Middle frontal gyrus (tissue), 1 donor: ENCODE measurements at regions not wholly inside any gene's neighbourhood (a gene's known extent, or its start where the extent isn't known, plus 50 kb on each side); places are given as distances from the start of the nearest gene placed in this dataset.

Experiments
- DNase-seq: peaks from one replicate; pipeline ENCODE4 v3.0.0-alpha.2; 2015; ENCODE audit warnings: low spot score; ENCODE audit errors: extremely low spot score

DNA sequence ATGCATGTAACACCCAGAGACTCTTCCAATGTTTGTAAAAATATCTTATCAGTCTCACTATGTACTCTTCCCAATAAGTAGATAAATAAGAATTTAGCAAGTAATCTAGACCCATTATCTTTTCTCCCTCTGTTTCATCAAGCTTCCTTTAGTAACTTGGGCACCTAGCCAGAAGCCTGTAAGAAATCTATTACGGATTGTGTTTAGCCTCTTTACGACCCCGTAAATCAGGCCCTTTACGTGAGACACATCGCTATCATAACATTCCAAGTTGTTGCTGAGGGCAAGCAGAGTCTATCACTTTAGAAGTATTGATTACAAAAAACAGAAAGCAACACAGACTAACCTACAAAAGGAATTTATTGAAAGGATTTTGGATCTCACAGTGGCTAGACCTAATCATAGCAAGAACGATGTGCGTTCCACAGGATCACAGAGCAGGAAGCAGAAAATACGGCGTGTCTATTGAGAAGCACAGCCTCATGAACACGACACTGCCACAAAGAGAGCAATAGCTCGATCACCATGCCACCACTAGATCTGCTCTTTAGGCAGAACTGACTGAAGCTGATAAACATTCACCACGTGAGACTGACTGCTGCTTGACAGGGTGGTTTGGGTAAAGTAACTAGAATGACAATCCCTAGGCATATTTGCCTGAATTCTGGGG lies 922.1 kb downstream of the AMY1C start:
- no peak for DNase-seq

- DNase-seq = no peak
Measured at GRCh38 chr1:104699433-104699832, 949.7 kb downstream of the AMY1C start.

GRCh38 chr1:104702731-104703130 lies 953.0 kb downstream of the AMY1C start:
- DNase-seq = no peak

DNA sequence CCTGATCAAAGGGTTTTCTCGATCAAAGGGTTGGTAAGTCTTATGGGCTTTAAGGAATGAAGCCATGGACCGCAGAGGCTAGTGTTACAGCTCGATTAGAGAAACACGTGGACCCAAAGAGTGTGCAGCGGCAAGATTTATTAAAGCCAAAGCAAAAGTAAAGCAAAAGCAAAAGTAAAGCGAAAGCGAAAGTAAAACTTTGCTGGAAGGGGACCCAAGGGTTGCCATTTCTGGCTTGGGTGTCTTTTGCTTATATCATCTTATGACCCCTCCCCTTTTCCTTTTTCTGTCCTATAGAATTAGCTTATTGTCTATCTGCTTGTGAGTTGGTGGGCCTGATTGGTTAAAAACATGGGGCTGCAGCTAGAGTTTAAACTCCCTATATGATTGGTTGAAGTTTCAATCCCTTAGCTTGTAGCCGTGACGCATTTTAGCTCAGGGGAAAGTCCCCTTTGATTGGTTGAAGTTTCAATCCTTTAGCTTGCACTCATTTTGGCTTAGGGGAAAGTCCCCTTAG lies 957.0 kb downstream of the AMY1C start:
- DNase-seq = no peak

- DNase-seq = no peak
Measured at GRCh38 chr1:104718752-104719151, 969.1 kb downstream of the AMY1C start.

- DNase-seq = no peak
Measured at GRCh38 chr1:104720741-104721140, 971.0 kb downstream of the AMY1C start.

GRCh38 chr1:104726917-104727316 lies 977.2 kb downstream of the AMY1C start:
- no peak for DNase-seq

DNA sequence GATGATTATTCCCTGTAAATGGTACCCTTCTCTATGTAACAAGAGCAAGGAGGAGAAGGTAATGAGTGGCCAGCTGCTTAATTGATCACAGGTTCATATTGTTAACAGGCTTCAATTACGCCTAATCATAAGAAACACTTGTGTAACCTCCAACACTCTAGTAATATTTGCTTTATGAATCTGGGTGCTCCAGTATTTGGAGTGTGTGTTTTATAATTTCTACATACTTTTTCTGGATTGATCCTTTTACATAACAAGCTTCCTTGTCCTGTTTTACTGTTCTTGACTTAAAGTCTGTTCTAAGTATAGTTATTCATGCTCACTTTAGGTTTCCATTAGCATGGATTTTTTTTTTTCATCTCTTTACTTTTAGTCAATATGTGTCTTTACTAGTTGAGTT lies 984.2 kb downstream of the AMY1C start:
- no peak for DNase-seq

- no peak for DNase-seq
Measured at GRCh38 chr1:104745875-104746274, 996.2 kb downstream of the AMY1C start.

DNA sequence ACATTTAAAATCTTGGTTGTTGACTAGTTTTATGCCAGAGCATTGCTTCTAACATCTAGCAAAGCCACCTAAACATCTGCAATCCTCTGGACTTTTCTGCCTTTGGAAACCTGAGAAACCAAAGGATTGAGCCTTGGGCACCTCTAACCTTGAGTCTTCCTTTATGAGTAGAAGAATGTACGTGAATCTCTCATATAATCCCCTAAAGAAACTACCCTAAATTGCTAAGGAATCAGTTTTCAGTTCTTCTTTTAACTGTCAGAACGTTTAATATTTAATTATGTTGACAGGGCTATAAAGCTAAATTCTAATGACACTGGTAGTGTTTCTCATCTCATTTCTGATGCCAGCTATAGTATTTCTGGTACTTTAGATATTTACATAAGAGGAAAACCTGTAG lies 997.3 kb downstream of the AMY1C start:
- DNase-seq = no peak

- DNase-seq = no peak
Measured at GRCh38 chr1:104760017-104760416, 1010.3 kb downstream of the AMY1C start.

GRCh38 chr1:104761961-104762570 lies 1012.4 kb downstream of the AMY1C start:
- DNase-seq = no peak

- DNase-seq = no peak
Measured at GRCh38 chr1:104765085-104765484, 1015.4 kb downstream of the AMY1C start.

DNA sequence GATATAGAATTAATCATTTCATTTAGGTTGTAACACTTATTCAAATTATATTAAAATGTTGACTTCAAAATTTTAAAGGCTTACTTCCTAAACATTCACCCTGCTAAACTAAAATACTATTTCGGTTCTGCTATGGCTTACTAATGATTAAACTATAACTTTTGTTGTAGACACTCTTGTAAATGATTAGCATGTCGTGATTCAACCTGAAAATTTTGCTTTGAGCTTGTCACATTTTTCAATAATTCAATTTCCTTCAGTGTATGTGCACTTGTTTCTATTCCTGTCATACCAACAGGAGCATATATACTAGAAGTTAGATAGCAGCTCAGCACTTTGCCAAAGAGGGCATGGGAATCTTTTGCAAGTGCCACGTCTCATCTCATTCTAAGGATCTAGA lies 1018.8 kb downstream of the AMY1C start:
- DNase-seq = no peak

DNA sequence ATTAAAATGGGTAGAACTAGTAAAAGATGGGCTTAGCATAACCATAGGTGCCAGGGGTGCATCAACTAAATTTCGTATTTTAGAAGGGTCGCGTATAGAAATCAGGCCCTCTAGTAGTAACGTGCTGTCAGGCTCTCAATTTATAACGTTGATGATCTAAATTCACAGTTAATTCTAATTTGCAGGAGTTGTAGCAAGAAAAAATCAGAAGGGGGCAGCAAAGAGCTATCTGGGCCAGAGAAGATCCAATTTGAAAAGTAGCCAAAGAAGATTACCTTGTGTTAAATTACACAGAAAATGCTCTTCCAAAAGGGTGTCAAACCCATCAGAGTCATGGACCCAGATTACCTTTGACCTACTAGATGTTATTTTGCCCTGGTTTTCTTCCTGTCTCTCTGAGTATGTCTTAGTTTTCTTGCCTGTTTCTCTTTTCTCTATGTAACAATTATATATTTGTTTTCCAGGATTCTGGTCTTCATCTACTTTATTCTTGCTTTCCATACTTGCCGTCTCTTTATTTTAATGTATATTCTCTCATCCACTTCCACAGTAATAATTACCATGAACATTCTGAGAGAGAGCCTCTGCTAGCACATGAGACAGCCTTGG lies 1030.9 kb downstream of the AMY1C start:
- no peak for DNase-seq

DNA sequence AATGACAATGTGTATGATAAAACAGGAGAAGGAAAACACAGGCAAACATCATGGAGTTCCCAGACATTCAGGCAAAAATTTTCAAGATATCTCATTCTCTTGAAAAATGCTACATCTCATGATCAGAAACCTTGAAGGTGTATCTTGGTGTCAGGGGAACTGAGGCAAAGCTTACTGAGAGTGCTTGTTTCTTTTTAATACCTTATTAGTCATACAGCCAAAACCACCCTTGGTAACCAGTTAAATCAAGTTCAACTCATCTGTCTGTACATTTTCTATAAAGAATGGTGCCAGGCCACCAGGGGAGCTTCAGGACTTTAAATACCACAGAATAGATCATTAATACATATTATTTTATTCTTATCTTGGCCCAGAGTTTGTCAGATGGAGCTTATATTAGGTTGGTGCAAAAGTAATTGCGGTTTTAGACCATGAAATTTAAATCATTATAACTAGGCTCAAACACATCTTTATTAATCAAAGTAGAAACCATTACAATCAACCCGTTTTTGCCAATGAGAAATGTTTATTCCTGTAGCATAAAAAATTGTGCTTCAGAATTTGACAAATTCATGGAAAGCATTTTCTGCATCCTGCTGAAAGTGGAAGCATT lies 1036.0 kb downstream of the AMY1C start:
- DNase-seq = no peak

- no peak for DNase-seq
Measured at GRCh38 chr1:104787866-104788510, 1038.3 kb downstream of the AMY1C start.

- no peak for DNase-seq
Measured at GRCh38 chr1:104791030-104791429, 1041.3 kb downstream of the AMY1C start.

GRCh38 chr1:104794035-104794434 lies 1044.3 kb downstream of the AMY1C start:
- DNase-seq = no peak

DNA sequence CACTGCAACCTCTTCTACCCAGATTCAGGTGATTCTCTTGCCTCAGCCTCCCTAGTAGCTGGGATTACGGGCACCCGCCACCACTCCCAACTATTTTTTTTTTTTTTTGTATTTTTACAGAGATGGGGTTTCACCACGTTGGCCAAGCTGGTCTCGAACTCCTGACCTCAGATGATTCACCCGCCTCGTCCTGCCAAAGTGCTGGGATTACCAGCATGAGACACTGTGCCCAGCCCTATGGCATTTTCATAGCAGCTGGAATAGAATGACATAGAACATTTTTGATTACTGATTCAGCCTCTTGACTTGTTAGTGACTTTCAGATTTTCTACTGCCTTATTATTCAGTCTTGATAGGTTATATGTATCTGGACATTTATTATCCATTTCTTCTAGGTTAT lies 1046.2 kb downstream of the AMY1C start:
- no peak for DNase-seq

GRCh38 chr1:104797982-104798381 lies 1048.3 kb downstream of the AMY1C start:
- no peak for DNase-seq

DNA sequence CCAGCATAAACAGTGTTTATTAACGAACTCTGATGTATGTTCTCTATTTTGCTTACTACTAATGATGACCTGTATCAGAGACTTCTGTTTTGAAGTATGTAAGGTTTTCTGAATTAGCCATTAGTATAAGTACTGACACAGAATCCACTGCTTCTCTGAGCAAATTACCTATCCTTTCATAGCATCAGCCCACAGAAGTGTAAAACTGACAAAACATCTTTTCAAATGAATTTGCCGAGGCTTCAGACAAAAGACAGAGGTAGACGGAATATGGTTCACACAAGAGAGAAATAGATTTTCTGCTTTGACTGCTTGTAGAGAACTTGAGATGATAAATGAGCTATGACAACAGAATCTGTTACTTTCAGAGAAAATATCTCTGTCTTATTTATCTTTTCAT lies 1051.6 kb downstream of the AMY1C start:
- DNase-seq = no peak
